Activated CD4-positive, alpha-beta T cell treated with anti-CD3 and anti-CD28 coated beads, Interleukin-2, amount 10 ng/mL, durations not matched to agents 24 days and 14 days (primary cell): ENCODE measurements at regions not wholly inside any gene's neighbourhood (a gene's known extent, or its start where the extent isn't known, plus 50 kb on each side); places are given as distances from the start of the nearest gene placed in this dataset.

Experiments used
- DNase-seq: peaks from one replicate; pipeline ENCODE4 v3.0.0; 2022
- H3K27ac Mint-ChIP-seq: one replicate; pipeline ENCODE4 v1.8.0; 2022; ENCODE audit warnings: mild to moderate bottlenecking, mixed read lengths
- H3K27me3 Mint-ChIP-seq: one replicate; pipeline ENCODE4 v1.8.0; 2022; ENCODE audit warnings: mixed read lengths
- H3K36me3 Mint-ChIP-seq: one replicate; pipeline ENCODE4 v1.8.0; 2022; ENCODE audit warnings: low read depth, mild to moderate bottlenecking, mixed read lengths
- H3K4me1 Mint-ChIP-seq: one replicate; pipeline ENCODE4 v1.8.0; 2021; ENCODE audit warnings: mixed read lengths
- H3K4me3 Mint-ChIP-seq: one replicate; pipeline ENCODE4 v1.8.0; 2022; ENCODE audit warnings: mild to moderate bottlenecking, moderate library complexity, mixed read lengths
- H3K9me3 Mint-ChIP-seq: one replicate; pipeline ENCODE4 v1.8.0; 2021; ENCODE audit warnings: mixed read lengths
- intact Hi-C: fragments of 100-400 bp; cut with micrococcal nuclease; formaldehyde crosslinking; loops from one replicate; pipeline ENCODE4 v1.15.1; 2023

GRCh38 chr20:40459299-40459698 is 229.7 kb downstream of the MAFB start:
- intact Hi-C loops = no loop called here
- Mint-ChIP-seq H3K9me3 (no peaks in the 10 kb centered on the region), H3K27me3 (peaks cover 2% of the 10 kb centered on the region), H3K27ac (no peak overlapping the region), H3K4me1 (no peaks in the 10 kb centered on the region), H3K36me3 (no peaks in the 10 kb centered on the region), H3K4me3 (no peak overlapping the region)
- no peak for DNase-seq

GRCh38 chr20:40457404-40457803 is 231.6 kb downstream of the MAFB start:
- no peaks in the 10 kb centered on the region for H3K9me3 Mint-ChIP-seq
- H3K4me1 Mint-ChIP-seq = no peaks in the 10 kb centered on the region
- no peak overlapping the region for H3K4me3 Mint-ChIP-seq
- intact Hi-C loops = no loop called here
- no peaks in the 10 kb centered on the region for H3K36me3 Mint-ChIP-seq
- no peak overlapping the region for H3K27ac Mint-ChIP-seq
- H3K27me3 Mint-ChIP-seq = peaks cover 2% of the 10 kb centered on the region
- DNase-seq = no peak

- intact Hi-C loops = no loop called here
- Mint-ChIP-seq H3K27me3 (peaks cover 2% of the 10 kb centered on the region), H3K27ac (no peak overlapping the region), H3K4me1 (no peaks in the 10 kb centered on the region), H3K36me3 (no peaks in the 10 kb centered on the region), H3K9me3 (no peaks in the 10 kb centered on the region), H3K4me3 (no peak overlapping the region)
- no peak for DNase-seq
Measured at GRCh38 chr20:40452758-40453157, 236.3 kb downstream of the MAFB start.

GRCh38 chr20:40451552-40451951 is 237.5 kb downstream of the MAFB start:
- no peaks in the 10 kb centered on the region for H3K9me3 Mint-ChIP-seq
- H3K4me1 Mint-ChIP-seq = no peaks in the 10 kb centered on the region
- DNase-seq = no peak
- H3K27me3 Mint-ChIP-seq = peaks cover 2% of the 10 kb centered on the region
- no peak overlapping the region for H3K4me3 Mint-ChIP-seq
- H3K27ac Mint-ChIP-seq = no peak overlapping the region
- H3K36me3 Mint-ChIP-seq = no peaks in the 10 kb centered on the region
- intact Hi-C loops = no loop called here

- no peak for DNase-seq
- Mint-ChIP-seq H3K9me3 (no peaks in the 10 kb centered on the region), H3K4me1 (no peaks in the 10 kb centered on the region), H3K27me3 (peaks cover 2% of the 10 kb centered on the region), H3K27ac (no peak overlapping the region), H3K36me3 (no peaks in the 10 kb centered on the region), H3K4me3 (no peak overlapping the region)
- intact Hi-C loops = no loop called here
Measured at GRCh38 chr20:40449974-40450616, 238.9 kb downstream of the MAFB start.

- H3K27me3 Mint-ChIP-seq = no peaks in the 10 kb centered on the region
- no peaks in the 10 kb centered on the region for H3K36me3 Mint-ChIP-seq
- no peaks in the 10 kb centered on the region for H3K4me1 Mint-ChIP-seq
- H3K27ac Mint-ChIP-seq = no peak overlapping the region
- intact Hi-C loops = no loop called here
- no peaks in the 10 kb centered on the region for H3K9me3 Mint-ChIP-seq
- no peak for DNase-seq
- no peak overlapping the region for H3K4me3 Mint-ChIP-seq
Measured at GRCh38 chr20:40449144-40449690, 239.8 kb downstream of the MAFB start.

GRCh38 chr20:40446888-40447287 is 242.1 kb downstream of the MAFB start:
- H3K9me3 Mint-ChIP-seq = no peaks in the 10 kb centered on the region
- no peak for DNase-seq
- no peak overlapping the region for H3K27ac Mint-ChIP-seq
- H3K4me3 Mint-ChIP-seq = no peak overlapping the region
- intact Hi-C loops = no loop called here
- no peaks in the 10 kb centered on the region for H3K36me3 Mint-ChIP-seq
- H3K4me1 Mint-ChIP-seq = no peaks in the 10 kb centered on the region
- no peaks in the 10 kb centered on the region for H3K27me3 Mint-ChIP-seq

GRCh38 chr20:40444516-40444915 is 244.5 kb downstream of the MAFB start:
- Mint-ChIP-seq H3K36me3 (no peaks in the 10 kb centered on the region), H3K27me3 (no peaks in the 10 kb centered on the region)
- intact Hi-C loops = no loop called here

GRCh38 chr20:40443753-40444152 is 245.3 kb downstream of the MAFB start:
- no peak for DNase-seq
- no peaks in the 10 kb centered on the region for H3K27me3 Mint-ChIP-seq
- H3K36me3 Mint-ChIP-seq = no peaks in the 10 kb centered on the region
- H3K4me3 Mint-ChIP-seq = no peak overlapping the region
- no peaks in the 10 kb centered on the region for H3K9me3 Mint-ChIP-seq
- no peak overlapping the region for H3K27ac Mint-ChIP-seq
- H3K4me1 Mint-ChIP-seq = no peaks in the 10 kb centered on the region
- intact Hi-C loops = no loop called here

More at GRCh38 chr20:40444516-40444915, 244.5 kb downstream of the MAFB start:
- H3K9me3 Mint-ChIP-seq = no peaks in the 10 kb centered on the region
- no peak overlapping the region for H3K4me3 Mint-ChIP-seq
- H3K4me1 Mint-ChIP-seq = no peaks in the 10 kb centered on the region
- no peak overlapping the region for H3K27ac Mint-ChIP-seq
- no peak for DNase-seq

GRCh38 chr20:40442181-40442963 is 246.7 kb downstream of the MAFB start:
- H3K27ac Mint-ChIP-seq = no peak overlapping the region
- no peaks in the 10 kb centered on the region for H3K27me3 Mint-ChIP-seq
- H3K9me3 Mint-ChIP-seq = no peaks in the 10 kb centered on the region
- no peaks in the 10 kb centered on the region for H3K4me1 Mint-ChIP-seq
- intact Hi-C loops = no loop called here
- DNase-seq = no peak
- no peaks in the 10 kb centered on the region for H3K36me3 Mint-ChIP-seq
- H3K4me3 Mint-ChIP-seq = no peak overlapping the region

- DNase-seq = no peak
- intact Hi-C loops = no loop called here
- Mint-ChIP-seq H3K9me3 (no peaks in the 10 kb centered on the region), H3K4me1 (no peaks in the 10 kb centered on the region), H3K36me3 (no peaks in the 10 kb centered on the region), H3K27me3 (no peaks in the 10 kb centered on the region), H3K4me3 (no peak overlapping the region), H3K27ac (no peak overlapping the region)
Measured at GRCh38 chr20:40441771-40442170, 247.3 kb downstream of the MAFB start.

GRCh38 chr20:40438161-40438830 is 250.7 kb downstream of the MAFB start:
- Mint-ChIP-seq H3K9me3 (no peaks in the 10 kb centered on the region), H3K27ac (no peak overlapping the region), H3K27me3 (no peaks in the 10 kb centered on the region), H3K36me3 (no peaks in the 10 kb centered on the region), H3K4me3 (no peak overlapping the region), H3K4me1 (no peaks in the 10 kb centered on the region)
- intact Hi-C loops = no loop called here
- no peak for DNase-seq

GRCh38 chr20:40436011-40436410 is 253.0 kb downstream of the MAFB start:
- no peaks in the 10 kb centered on the region for H3K27me3 Mint-ChIP-seq
- no peaks in the 10 kb centered on the region for H3K9me3 Mint-ChIP-seq
- no peak overlapping the region for H3K27ac Mint-ChIP-seq
- H3K36me3 Mint-ChIP-seq = no peaks in the 10 kb centered on the region
- DNase-seq = no peak
- intact Hi-C loops = no loop called here
- H3K4me3 Mint-ChIP-seq = no peak overlapping the region
- no peaks in the 10 kb centered on the region for H3K4me1 Mint-ChIP-seq
